ENCODE measurements at regions not wholly inside any gene's neighbourhood (a gene's known extent, or its start where the extent isn't known, plus 50 kb on each side); places are given as distances from the start of the nearest gene placed in this dataset.

DNA sequence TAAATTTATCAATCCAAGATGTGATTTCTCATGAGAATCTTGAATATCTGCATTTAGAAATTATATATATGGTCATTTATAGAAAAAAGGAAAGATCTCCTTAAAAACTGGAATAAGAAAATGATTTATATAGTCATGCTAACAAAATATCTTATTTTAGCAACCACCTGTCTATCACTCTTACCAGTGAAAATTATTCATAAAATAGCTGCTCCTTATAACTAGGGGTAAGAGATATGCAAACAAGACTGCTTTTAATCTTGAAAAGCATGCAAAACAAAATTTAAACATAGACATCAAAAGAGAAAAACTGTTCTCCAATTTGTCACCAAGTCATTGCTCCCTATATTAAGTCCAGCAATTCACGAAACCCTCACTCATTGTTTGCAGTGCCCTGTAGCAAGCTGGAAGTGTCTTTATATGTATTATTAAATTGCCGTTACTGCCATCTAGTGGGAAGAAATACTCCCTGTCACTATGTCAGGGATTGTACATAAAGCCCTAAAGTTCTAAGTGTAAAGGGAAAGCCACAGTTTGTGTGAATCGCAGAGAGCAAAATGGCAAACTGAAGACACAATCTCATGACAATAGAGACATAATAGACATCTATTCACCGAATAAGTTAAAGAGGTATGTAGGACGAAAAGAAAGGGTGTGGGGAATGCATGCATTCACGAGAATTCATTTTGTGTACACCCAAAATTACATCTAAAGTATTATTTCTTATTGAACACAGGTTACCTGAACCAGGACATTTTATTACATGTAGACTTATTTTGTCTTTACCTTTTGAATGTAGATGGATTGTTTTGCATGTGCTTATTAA is 600.5 kb downstream of the USP25 start:
- peak; percentile 70 to 81 (median 76) for DNase-seq (ENCODE audit: low read depth in 4 of 4, low spot score in 3 of 4)

DNA sequence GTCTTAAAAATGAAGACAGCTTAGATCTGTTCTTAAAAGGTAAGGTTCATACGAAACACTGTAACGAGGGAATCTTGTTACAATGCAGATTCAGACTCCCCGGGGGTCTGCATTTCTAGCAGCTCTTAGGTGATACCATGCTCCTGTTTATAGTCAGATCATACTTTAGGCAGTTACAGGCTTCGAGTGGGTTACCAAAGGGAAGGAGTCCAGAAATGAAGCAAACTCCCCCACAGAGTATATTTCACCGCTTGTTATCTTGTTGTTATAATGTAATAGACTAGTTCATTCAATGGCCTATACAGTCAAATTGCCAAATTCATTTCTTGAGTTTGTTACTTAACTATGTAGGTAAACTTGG is 601.1 kb downstream of the USP25 start:
- DNase-seq (ENCODE audit: low read depth in 4 of 4, low spot score in 3 of 4), result no peak

DNA sequence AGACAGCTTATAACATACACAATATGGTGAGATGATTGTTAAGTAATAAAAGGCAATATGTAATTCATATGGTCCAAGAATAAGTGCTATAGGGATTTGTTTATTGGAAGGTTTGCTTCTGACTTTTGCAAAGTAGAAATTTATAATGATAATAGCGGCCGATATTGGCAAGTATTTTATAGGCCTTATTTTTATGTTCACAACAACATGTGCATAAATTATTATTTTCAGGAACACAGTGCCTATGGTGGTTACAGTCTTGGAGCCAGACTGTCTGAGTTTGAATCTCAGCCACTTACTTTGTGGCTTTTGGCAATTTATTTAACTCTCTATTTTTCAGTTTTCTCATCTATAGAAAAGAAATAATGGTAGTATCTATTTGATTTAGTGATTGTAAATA is 607.5 kb downstream of the USP25 start:
- DNase-seq (ENCODE audit: low read depth in 4 of 4, low spot score in 3 of 4), result no peak

DNA sequence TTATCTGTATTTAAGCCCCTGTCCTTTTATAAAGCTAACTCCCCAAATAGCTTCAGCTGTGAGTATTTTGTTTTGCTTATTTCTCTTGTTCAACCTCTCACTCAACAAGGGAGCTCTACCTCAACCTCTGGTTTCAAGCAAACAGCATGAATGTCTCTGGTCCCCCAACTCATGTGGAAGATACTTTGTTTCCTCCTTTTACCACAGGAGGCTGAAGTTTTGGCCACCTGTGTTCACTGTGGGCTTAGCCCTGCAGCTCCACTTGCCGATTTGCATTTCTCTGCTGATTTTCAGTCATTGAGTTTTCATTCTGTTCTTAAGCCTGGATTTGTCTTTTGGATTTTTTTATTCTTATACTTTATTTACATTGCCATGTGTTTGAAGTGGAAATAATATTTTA is 613.1 kb downstream of the USP25 start:
- no peak for DNase-seq (ENCODE audit: low read depth in 4 of 4, low spot score in 3 of 4)

DNA sequence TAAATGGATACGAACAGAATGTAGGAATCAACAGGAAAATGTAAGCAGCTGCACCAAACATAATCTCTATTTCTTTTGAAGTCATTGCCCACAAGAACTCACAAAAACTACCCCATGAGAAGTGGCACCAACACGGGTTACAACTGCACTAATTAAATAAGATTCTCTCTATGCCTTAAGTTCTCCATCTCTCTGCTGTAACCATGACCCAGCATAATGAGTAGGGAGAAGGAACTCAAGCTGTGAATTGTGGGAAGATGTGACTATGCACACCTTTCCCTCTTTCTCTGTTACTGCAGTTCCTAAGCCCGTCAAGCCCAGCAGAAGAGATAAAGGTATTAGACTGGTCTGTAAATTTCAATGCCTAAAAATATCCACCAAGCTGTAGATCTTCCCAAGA is 614.0 kb downstream of the USP25 start:
- DNase-seq (ENCODE audit: low read depth in 4 of 4, low spot score in 3 of 4), result no peak

DNA sequence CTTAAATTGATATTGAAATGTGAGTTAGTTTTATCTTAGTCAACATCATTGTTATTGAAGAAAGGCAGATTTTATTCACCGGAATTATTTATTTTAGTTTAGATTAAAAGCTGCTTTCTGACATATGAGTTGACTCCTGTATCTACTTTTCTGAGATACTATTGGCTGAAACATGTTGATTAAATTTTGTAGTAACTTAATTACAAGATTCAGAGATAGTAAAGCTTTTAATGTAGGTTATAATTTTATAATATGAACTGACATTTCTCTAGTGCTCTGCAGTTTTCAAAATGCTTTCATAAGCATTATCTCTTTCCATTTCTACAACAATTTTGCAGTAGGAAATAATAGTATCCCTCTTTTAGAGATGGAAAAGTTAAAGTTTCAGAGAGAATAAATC is 616.0 kb downstream of the USP25 start:
- DNase-seq (ENCODE audit: low read depth in 4 of 4, low spot score in 3 of 4), result no peak

DNA sequence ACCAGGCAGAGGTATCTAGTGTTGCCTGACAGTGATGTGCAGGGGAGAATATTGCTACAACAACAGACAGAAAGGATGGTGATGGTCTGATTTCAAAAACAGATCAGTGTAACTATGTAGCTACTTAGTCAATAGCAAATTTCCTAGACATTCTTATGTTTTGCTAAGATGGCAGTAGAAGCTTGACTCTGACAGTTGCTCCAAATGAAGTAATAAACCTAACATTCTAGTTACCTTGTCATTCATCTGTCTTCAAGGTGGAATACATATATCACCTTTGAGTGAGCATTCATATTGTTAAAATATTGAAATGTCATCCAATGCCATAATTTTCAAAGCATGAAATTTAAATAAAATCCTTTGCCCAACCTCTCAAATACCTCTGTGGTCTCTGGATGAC is 617.4 kb downstream of the USP25 start:
- no peak for DNase-seq (ENCODE audit: low read depth in 4 of 4, low spot score in 3 of 4)

DNA sequence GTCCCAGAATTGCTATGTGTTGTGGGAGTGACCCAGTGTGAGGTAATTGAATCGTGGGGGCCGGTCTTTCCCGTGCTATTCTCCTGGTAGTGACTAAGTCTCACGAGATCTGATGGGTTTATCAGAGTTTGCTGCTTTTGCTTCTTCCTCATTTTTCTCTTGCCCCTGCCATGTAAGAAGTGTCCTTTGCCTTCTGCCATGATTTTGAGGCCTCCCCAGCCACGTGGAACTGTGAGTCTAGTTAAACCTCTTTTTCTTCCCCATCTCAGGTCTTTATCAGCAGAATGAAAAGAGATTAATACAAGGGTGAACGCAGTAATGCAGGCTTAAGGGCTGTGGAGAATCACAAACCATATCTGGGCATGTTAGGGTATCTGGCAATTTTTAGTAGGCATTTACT is 624.0 kb downstream of the USP25 start:
- no peak for DNase-seq (ENCODE audit: low read depth in 4 of 4, low spot score in 3 of 4)

DNA sequence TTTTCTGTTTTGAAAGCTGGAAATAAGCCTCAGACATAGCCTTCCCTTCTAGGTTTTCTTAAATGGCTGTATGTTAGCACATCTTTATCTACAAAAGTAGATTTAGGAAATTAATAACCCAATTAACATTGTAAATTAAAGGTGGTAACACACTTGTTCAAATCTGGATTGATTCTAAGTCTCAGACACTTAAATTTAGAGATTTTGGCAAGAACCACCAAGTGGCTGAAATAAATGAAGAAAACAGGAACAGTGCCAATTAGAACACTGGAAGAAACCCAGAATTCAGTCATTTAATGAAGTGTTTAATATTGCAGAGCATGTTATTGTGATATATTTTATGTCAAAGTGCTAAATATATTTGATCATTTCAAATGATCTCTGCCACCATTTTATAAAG is 628.2 kb downstream of the USP25 start:
- DNase-seq (ENCODE audit: low read depth in 4 of 4, low spot score in 3 of 4), result peak in 1 of 4 donors; percentile 8

DNA sequence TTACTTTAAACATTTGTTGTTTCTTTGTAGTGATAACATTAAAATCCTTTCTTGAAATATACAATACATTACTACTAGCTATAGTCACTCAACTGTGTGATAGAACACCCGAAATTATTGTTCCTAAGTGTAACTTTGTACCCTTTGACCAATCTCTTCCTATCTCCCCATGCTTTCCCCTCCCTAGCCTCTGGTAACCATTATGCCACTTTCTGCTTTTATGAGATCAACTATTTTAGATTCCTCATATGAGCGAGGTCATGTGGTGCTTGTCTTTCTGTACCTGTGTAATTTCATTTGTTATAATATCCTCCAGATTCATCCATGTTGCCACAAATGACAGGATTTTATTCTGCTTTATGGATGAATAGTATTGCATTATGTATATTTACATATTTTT is 629.0 kb downstream of the USP25 start:
- DNase-seq (ENCODE audit: low read depth in 4 of 4, low spot score in 3 of 4), result no peak

DNA sequence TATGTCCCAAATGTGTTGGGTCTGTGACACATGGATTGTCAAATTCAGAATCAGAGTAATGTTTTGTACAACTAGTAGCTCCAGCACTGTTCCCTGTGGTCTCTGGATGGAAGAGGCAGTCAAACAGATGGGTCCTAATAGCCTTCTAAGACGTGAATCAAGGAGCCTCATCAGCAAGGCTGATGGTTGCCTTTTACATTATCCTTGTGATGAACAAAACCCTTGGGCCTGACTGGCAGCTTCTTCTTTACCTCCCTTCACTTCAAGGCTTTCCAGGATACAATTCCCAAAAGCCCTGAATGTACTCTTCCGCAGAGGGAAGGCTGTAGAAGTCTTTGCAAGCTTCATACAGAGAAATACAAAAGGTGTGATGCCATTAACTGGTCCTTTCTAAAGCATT is 633.3 kb downstream of the USP25 start:
- DNase-seq (ENCODE audit: low read depth in 4 of 4, low spot score in 3 of 4), result no peak

DNA sequence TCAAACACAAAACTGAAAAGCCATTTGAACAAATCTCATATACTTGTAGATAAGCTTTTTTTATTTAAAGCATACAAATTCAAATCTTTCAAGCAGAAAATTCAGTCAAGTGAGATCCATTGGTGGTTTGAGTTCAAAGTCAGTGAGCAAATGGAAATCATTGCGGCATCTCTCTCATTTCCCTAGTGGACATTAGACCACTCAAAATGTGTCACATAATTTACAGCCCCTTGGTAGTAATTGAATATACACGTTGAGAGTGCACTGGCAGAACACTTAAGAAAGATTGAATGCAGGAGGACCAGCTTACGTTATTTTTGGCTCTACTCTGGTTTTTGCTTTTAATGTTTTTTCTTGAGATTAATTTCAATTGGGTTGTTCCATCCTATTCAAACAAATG is 633.7 kb downstream of the USP25 start:
- DNase-seq (ENCODE audit: low read depth in 4 of 4, low spot score in 3 of 4), result no peak

DNA sequence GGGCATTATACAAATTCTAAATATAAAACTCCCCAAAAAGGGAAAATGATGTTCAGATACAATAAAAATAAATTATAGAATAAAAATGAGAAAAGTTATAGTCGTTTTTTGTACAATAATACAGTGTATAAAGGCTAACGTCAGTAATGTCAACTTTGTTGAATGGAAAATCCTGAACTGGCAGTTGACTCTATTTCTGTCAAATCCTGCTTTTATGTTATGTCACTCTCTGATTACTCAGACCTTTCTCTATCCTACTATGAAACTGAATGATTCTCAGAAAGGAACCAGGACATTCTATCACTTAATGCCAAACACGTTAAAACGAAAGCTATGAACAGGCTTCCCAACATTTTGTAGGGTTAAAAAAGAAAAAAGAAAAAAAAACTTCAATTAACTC is 636.4 kb downstream of the USP25 start:
- DNase-seq (ENCODE audit: low read depth in 4 of 4, low spot score in 3 of 4), result no peak

DNA sequence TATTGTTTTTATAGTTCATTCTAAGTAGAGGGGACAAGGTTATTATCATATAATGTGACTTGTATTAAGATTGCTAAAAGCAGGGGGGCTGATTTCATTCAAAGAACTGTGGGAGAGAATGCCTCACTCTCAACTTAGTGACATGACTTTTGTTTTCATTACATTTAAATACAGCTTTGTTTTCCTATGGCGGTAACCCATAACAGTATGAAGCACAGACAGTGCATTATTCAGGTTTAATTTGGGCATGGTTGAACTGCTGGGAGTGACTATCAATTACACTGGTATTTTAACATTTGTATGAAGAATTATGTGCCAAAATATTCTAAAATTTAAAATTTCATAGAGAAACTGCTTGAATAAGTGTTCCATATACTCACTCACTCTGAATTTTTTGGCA is 637.3 kb downstream of the USP25 start:
- no peak for DNase-seq (ENCODE audit: low read depth in 4 of 4, low spot score in 3 of 4)

DNA sequence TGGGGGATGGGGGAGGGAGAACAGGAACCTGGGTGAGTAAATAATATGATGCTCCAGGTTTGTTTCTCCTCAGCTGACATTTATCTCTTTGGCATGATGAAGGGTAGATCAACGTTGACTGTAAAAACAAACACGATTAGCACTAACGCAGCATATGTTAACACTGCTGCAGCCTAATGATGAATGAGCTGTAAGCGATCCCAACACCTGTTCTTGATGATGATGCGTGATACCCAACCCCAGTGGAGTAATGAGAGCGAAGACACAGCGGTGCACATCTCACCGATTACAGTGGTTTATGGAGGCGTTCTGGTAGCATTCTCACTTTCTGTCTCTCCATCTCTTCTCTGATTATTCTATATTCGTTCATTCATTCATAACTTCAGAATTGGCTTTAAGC is 640.4 kb downstream of the USP25 start:
- DNase-seq (ENCODE audit: low read depth in 4 of 4, low spot score in 3 of 4), result no peak

DNA sequence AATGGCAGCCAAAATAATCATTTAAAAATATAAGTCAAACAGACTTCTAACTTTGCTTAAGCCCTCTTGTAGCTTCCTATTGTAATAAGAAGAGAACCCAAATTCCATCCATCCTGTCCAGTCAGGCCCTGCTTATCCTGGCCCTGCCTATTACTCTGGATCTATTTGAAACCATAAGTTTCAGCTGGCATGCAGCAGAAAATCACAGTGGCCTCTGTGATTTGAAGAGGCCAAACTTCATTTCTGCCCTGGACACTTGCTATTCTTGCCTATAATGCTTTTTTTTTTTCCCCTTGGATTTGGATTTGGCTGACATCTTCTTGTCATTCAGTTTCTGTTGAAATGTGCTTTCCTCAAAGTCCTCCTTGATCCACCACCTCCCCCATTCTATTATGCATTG is 642.8 kb downstream of the USP25 start:
- DNase-seq (ENCODE audit: low read depth in 4 of 4, low spot score in 3 of 4), result no peak

DNA sequence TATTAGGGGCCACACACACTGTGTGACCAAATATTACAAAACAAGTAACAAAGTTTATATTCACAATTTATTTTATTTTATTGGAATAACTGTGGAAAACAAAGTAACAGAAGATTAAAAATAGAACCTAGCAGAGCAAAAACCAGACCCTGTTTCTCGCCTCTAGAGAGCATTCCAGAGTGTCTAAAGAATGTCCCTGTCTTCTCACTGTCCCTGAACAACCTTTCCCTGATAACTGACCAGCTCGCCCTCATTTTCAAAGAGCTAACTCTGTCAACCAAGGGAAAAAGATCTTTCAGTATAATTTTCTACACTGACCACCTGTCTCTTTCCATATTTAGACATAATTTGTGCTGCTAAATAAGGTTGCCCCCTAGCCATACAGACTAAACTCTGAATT is 646.9 kb downstream of the USP25 start:
- DNase-seq (ENCODE audit: low read depth in 4 of 4, low spot score in 3 of 4), result no peak

DNA sequence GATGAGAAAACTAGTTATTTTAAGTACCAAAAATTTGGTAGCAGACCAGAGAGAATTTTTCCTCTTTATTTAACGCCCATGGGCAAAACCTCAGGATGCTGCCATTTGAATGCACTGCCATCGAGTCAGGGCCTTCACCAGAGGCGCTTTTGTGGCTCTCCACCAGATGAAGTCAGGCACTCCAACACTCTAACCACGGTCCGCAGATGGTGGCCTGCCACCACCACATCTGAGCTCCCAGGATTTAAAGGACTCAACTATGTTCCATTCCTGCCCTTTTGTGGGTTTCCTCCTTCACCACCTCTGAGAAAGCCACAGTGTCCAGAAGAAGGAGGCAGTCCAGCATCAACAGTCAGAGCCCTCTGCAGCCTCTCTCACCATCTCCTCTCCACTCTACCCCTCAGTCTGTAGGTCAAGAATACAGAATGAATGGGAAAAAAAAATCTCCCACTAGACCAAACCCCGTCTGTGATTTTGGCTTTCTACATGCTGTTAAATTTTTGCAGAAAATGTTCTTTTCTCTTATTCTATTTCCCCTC is 647.4 kb downstream of the USP25 start:
- DNase-seq (ENCODE audit: low read depth in 4 of 4, low spot score in 3 of 4), result no peak

DNA sequence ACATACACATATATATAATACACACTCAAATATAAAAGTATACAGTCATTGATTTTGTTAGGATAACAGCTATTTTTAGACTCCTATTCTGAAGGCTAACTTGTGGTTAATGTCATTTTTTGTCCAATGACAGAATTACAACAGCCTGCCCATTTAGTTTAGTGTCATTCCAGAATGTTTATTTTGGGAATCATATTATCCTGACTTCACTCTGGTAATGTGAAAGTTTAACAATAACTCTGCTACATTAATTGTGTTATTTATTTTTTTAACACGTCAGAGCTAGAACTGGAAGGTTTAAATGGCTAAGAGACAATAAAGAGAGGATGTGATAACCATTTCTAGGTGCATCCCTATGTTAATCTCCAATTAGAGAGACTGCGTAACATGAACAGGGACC is 648.1 kb downstream of the USP25 start:
- no peak for DNase-seq (ENCODE audit: low read depth in 4 of 4, low spot score in 3 of 4)

DNA sequence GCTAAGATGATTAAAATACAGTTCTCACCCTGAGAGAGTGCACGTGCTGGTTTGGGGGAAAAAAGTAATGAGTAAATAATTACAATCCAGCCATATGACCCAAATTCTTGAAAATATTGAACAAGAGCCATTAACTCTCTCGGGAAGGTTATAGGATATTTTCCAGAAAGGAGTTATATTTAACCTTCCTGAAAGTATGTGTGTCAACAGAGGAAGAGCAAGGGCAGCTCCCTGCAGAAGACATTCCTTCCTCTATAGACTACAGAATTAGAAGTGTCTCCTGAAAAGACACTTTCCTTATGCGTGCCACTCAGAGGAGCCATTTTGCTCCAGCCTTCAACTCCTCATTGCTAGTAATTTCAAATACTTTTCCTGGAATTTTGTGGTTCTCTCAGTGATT is 648.7 kb downstream of the USP25 start:
- DNase-seq (ENCODE audit: low read depth in 4 of 4, low spot score in 3 of 4), result no peak

DNA sequence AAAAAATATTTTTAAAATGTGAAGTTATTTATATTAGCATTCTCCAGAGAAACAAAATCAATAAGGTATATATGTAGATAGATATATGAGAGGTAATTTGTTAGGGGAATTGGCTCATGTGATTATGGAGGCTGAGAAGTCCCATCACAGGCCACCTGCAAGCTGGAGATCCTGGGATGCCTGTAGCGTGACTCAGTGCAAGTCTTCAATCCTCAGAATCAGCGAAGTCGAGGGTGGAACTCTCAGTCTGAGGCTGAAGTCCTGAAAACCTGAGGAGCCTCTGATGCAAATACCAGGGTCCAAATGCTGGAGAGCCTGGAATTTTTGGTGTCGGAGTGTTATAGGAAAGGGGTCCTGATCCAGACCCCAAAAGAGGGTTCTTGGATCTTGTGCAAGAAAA is 658.5 kb downstream of the USP25 start:
- no peak for DNase-seq (ENCODE audit: low read depth in 4 of 4, low spot score in 3 of 4)

DNA sequence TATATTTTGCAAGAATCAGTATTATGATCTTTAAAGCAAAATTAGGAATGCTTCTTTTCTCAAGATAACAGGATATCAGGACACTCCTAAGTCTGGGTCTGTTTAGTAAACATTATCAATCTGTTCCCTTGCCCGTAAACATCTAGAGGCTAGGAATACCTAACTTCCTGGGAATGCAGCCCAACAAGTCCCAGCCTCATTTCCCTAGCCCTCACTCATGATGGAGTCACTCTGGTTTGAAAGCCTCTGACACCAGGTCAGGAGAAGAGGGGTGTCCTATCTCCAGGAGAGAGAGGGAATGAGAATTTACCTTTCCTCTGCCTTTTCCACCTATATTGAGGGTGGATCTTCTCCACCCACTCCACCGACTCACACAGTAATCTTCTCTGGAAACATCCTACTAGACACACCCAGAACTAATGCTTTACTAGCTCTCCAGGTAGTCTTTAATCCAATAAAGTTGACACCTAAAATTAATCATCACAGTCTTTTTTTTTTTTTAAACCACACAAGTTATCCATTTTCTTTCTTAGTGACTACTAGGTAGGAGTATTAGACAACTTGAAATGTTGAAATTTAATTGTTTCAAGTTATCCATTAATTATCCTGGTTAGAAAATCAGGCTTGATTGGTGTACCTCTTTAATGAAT is 659.3 kb downstream of the USP25 start:
- no peak for DNase-seq (ENCODE audit: low read depth in 4 of 4, low spot score in 3 of 4)
